NCI-H2107 treated with DMSO at 0.1 percent for 48 hours (cell line): ENCODE measurements at regions not wholly inside any gene's neighbourhood (a gene's known extent, or its start where the extent isn't known, plus 50 kb on each side); places are given as distances from the start of the nearest gene placed in this dataset.

Source experiments
- DNase-seq: peaks from one replicate; lab custom pipeline; 2025; ENCODE audit not compliant: unreplicated experiment; lab: John Stamatoyannopoulos, UW

DNA sequence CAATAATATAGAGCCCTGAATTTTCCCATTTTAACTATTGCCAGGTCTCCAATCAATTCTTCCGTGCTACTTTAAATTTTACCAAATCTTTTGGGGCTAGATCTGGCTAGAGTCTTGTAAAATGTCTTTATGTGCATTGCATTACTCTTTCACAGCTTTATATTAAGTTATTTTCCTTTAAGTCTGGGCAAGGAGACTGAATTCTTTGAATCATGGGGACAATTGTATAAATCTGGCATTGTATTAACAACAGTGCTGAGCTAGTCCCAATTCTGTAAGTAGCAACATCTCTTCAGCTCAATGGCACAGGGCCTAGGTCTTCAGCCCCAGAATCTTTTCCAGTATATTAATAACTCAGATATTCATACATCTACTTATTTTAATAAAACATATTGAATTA is 1080.4 kb upstream of the INTU start:
- DNase-seq = no peak

DNA sequence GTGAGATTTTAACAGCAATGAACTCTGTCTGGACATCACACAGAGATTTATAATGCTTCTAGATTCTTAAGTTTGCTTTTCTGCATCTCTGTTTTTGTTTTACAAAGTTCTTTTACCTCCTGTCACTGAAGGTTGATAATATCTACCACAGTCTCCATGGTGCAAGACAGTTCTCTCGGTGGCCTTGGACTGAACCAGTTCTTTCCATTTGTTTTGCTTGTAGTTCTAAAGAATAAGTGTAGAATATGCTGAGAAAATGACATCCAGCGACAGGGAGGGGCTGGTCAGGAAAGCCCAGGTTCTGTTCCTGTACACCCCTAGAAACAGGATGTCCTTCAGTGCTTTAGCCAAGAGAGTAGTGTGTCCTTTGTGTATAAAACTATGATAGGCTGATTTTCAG is 1079.5 kb upstream of the INTU start:
- no peak for DNase-seq

DNA sequence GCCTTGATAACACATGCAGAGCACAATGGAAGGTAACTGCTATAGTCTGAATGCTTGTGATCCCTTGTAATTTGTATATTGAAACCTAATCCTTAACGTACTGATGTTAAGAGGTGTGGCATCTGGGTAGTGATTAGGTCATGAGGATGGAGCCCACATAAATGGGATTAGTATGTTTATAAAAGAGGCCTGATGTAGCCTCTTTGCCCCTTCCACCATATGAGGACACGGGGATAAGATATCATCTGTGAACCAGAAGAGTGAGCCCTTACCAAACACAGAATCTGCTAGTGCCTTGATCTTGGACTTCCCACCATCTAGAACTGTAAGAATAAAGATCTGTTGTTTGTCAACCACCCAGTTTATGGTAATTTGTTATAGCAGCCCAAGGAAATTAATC is 1074.2 kb upstream of the INTU start:
- DNase-seq = no peak

DNA sequence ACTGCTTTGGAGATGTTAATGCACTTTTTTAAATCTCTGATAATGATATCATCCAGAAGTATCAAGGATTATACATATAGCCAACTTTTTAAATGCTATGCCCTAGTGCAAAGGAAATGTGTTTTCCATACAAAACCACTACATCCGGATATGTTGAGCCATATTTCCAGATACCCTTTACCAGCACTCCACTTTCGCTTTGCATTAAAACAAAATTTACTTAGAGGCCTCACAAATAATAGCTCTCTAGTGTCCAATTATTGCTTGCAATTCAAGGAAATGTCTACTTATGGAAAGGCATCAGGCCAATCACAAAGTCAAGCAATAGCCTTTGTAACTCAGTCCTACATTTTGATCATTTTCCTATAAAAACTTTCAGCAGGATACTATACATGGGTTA is 1072.8 kb upstream of the INTU start:
- no peak for DNase-seq

DNA sequence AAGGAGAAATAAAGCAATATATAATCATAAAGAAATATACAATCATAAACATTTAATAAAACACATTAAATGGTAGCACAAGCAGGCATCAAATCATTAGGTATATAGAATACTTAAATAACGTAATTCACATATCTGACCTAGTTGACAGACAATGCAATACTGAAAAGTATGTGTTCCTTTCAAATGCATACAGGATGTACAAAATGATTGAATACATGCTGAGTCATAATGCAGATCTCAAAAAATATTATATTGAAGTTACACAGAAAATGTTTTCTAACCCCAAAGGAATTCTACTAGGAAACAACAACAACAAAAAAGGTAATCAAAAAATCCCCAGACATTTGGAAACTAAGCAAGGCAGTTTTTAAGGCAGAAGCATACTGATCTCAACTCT is 1072.0 kb upstream of the INTU start:
- DNase-seq = no peak

DNA sequence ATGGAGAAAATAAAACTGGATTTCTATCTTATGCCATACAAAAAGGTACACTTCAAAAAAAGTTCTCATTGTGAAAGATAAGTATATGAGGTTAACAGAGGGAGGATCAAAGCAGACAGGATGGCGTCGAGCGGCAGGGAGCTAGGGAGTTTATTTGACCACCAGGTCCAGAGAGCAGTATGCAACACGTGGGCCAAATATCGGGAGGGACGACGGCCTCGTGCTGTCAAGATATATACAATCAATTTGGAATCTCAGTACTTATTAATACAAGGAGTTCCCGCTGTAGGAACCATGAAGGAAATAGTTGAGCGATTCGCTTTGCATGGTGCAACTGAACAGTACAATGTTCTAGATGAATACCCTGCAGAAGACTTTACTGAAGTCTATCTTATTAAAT is 1069.4 kb upstream of the INTU start:
- DNase-seq = no peak

DNA sequence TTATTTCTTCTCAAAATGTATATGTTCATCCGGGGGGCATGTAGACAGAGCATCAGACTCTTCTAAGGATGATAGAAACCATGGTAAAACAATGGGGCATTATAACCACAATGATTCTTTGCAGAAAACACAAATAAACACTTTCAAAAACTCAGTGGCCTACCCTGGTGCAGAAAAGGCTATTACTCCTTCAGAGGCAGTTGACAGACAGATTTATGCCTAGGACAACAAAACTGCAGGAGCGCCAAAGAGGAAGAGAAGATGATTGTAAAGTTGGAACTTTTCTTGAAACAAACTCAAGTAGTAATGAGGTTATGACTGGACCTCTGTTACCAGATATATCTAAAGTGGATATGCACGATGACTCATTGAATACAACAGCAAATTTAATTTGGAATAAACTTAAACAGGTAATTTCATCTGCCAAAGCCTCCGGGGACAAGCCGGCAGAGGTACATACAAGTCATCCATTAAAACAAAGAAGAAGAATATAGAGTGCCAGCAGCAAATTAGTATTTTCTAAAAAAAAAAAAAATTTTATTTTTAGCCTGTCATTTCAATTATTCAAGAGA is 1068.4 kb upstream of the INTU start:
- no peak for DNase-seq

DNA sequence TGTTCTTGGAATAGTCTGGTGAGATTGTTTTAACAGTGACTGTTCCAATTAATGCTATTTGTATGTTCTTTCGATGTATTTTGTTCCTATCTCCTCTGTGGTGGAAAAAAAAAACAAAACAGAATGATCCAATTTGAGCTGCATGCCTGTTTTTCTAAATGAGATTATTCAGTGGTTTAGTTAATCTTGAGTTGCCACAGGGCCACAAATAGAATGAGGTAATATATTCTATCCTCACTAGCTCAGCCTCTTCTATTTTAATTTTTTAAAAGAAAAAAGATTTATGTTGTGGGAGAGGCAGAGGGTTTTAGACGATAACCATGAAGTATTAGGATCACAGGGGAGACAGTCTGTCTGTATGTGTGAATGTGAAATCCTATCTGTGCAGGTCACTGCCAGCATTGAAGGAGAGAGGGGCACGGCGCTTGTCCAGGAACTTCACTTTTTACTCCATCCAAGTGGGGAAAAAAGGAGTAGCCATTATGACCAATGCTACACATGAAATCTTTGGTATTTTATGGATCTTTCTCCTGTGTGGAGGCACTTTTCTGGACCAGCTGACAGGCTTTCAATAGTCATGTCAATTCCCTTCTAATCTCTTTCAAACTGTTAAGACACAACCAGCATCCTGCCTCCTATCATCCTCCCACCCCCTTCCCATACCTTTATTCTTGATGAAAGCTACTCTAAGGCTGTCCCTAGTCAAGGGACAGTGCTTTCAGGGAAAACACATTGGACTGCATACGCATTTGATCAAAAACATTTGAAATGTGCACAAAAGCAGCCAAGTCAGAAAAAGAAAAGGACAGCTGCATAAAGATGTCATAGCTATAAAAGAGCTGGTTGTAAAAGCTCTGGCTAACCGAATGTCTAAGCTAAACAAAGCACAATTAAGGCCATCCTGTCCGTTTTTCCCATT is 1063.8 kb upstream of the INTU start:
- no peak for DNase-seq

DNA sequence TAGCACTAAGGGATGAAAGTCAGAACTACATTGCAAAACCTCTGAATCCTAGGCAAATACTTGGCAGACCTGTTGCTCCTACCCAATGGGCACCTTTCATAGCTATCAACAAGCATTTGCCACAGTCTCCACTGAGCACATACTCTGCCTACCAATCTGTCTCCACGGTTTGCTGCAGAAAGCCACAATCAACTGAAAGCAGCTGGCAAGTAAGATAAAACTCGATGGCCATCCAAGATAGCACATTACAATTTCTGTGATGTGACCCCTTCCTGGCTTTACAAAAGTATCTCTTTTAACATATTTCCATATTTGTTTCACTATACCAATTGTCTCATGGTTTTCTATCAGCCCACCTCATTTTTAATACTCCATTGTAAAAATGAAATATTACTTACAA is 1060.5 kb upstream of the INTU start:
- no peak for DNase-seq

DNA sequence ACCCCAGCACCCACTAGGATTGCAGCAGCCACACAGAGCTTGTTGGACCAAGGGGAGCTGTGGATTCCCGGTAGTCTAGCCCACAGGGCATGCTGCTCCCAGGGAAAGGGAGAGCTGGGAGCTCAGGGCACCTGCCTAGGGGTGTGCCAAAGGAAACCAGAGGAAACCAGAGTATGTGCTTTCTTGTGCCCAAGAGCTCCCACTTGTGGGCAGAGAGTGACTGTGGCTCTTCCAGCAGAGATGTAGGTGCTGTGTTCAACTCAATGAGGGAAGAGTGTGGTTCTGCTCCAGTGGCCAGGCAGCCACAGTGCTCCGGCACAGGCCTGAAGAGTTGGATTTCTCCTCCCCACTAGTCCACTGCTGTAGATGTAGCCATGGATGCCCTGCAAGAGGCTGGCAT is 1050.0 kb upstream of the INTU start:
- DNase-seq = no peak

DNA sequence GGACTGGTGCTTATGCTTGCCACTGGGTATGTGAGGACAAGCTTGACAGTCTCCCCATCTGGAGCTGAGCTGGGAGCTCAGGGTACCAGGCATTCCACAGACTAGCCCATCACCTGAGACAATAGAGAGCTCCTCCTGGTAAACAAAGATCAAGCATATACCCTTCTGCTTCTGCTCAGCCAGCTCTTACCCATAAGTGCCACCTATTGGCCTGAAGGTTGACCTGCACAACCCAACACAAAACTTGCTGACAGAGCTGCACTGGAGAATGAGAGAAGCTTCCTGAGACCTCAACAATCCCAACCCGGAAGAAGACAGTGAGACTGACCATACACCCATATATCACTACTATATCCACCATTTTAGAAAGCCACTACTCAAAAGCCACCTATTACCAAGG is 1049.2 kb upstream of the INTU start:
- DNase-seq = no peak

DNA sequence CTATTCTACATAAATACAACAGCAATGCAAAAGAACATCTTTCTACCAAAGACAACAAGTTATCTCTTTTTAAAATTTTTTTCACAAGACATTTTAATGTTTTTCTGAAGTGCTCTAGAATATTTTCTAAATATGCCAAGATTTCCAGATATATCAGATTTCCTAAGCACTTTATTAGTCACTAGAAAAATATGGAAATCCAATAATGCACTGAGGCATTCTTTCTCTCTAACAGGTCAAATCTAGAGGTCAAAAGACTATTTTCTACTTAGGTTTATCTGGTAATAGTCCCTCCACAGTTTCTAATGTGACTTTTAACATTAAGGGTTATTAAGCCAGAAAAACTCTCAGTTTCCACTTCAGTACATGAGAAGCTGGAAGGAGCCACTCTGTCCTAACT is 1041.2 kb upstream of the INTU start:
- DNase-seq = no peak

DNA sequence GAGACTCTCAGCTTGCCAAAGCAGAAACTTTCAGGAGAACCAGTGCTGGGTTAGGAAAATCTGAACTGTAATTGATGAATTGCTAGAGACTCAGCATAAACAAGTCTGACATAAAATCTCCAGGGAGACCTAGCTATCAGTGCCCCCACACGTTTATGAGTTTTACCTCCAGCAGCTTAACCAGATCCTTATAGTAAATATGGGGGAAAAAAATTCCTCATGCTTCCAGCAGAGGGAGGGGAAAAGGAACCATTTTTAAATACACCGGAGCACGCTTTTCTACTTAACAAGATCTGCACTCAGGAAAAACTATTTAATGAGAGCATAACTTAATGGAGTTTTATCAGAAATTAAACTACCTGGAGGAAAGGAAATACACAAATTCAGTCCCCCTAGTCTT is 1040.7 kb upstream of the INTU start:
- DNase-seq = no peak

DNA sequence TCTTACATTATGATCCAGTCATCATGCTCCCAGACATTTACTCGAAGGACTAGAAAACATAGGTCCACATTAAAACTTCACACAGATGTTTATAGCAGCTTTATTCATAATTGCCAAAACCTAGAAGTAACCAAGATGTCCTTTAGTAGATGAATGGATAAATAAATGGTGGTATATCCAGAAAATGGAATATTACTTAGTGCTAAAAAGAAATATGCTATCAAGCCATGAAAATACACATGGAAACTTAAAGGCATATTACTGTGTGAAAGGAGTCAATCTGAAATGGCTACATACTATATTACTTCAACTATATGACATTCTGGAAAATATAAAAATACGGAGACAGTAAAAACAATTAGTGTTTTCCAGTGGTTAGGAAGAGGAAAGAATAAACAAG is 1039.1 kb upstream of the INTU start:
- DNase-seq = no peak

DNA sequence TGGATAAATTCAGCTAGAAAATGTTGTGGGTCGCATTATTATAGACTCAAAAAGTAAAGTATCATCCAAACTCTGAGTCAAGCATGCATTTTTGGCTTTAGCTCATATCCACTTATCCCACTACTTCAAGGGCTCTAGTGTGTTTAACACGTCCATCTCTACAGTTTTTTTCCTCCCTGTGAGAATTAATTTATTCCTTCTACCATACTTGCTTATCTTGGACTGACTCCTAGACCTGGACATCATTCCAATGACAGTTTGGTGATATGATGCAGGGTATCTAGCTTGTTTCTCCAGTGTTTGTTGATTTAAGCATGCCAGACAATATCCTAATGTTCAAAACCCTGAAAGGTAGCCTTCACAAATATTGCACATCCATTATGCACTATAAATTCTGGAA is 1037.1 kb upstream of the INTU start:
- DNase-seq = no peak

DNA sequence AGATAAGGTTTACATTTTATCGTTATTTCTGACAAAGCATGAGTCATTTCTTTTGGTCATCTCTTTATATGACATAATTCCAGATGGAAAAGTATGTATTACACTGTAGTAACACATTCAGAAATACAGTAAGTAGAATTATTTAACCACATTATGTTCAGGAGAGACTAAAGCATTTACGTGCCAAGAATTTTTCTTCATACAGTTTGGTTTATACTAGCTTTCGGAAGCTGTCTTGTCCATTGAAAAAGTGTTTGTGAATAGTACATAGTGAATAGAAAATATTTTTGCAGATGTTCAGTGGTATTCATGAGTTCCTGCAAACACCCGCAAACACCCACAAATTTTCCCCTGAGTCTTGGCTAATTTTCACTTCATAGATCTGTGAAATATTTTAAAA is 1033.0 kb upstream of the INTU start:
- no peak for DNase-seq

DNA sequence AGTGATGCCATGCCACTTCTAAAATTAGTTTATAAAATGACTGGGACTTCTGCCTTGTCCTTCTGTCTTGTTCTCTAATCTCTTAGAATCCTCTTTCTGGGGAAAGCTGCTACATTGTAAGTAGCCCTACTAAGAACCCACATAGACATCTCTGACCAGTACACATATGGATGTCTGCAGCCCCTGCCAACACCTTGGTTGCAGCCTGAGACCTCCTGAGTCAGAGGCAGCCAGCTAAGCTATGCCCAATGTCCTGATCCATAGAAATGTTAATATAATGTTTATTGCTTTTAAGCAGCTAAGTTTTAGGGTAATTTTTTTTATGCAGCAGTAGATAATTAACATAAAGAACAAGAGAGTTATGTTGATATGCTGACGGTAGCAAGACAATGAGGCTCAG is 1029.5 kb upstream of the INTU start:
- DNase-seq = no peak

DNA sequence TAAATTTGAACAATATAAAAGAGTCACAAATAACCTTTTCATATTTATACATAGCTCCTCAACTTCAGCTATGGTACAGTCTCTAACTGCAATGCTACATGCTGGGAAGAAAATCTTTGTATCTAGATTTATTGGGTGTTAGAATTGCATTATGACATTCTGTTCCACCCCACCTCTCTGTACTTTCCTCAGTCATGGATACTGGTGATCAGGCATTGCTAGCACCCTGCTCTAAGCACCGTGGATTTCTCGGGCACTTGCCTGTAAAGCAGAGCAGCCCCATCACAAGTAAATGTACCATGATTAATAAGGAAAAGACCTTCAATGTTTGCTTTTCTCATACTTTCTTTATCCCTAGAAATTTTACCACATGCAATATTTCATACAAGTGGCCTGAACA is 1028.9 kb upstream of the INTU start:
- no peak for DNase-seq

DNA sequence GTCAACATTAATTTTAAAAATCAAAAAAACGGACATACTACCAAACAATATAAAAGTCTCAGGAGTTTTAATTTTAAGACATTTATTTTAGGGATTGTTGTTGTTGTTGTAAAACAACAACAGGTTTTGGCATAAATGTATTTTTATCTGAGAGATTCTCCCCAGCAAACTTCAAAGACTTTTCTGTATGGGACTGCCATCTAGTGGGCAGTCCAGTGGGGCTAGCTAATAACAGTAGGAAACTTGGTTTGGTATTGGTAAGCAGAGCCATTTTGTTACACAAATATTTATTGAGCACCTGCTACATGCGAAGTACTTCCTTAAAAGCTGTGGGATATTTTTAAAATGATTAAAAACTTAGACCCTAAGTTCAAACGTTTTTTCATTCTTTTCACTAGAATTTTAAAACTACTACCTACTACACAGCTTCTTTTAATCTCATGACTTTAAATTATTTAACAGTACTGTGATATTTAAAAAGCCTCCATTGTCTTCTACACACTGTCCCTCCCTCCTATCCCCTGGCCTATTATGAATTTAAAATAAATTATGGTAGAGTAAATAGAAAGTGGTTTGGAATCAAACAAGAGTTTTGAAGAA is 1028.4 kb upstream of the INTU start:
- no peak for DNase-seq

DNA sequence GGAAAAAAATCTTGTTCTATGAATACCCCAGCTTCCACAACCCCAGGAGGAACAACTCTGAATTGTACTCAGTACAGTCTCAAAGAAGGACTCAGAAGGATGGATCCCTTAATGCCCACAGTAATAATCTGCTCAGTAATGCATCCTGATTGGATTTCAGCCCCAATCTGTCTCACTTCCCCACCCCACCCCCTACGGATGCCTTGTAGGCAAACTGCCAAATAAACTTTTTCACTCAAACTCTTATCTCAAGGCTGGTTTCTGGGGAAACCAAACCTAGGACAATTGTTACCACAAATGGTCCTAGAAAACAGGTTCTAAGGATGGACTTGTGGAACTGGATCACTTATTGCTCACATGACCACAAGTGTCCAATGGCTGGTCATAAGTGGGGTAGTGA is 1021.8 kb upstream of the INTU start:
- no peak for DNase-seq

DNA sequence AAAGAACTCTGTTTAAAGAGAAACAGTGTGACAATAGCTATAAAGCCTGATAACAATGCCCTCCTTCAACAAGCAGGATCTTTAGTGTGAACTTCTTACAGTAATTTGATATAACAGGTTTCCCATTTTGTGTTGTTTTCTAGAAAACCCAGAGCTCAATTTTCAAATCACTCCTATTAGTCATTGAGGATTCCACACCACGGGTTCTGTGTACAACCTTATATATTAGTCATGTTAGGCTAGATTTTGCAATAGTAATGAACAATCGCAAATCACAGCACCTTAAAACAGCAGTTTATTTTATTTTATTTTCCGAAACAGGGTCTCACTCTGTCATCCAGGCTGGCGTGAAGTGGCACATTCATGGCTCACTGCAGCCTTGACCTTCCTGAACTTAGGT is 1020.9 kb upstream of the INTU start:
- no peak for DNase-seq

DNA sequence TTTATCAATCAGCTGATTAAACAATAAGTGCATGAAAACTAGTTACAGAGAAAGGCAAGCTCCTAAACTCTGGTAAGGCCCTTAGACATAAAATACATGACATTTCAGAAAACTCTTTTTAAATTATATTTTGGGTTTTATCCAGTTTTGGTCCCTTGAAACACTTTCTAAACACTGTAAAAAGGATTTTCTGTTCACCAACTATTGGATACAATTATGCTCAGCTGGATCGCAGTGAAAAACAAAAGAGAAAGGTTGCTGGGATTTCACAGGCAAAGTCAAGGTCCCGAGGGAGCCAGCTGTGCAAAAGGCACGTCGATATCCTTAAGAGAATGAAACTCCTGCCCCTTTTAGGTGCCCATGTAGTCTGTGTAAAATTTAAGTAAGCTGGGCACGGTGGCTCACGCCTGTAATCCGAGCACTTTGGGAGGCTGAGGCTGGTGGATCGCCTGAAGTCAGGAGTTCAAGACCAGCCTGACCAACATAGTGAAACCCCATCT is 1018.4 kb upstream of the INTU start:
- no peak for DNase-seq
